HG03439 (cell line): ENCODE measurements at regions not wholly inside any gene's neighbourhood (a gene's known extent, or its start where the extent isn't known, plus 50 kb on each side); places are given as distances from the start of the nearest gene placed in this dataset.
"Not testable (repeated sequence)": the region's sequence is repeated elsewhere in the genome, so short reads cannot be mapped to it uniquely, and the experiment has no call there.

Source experiments
- ATAC-seq: cut with Tn5 transposase; IDR thresholded peaks from one replicate; pipeline ENCODE4 v1.9.1; 2021; ENCODE audit warnings: mild to moderate bottlenecking, moderate library complexity; ENCODE audit not compliant: unreplicated experiment

GRCh38 chr21:23853796-23854379 lies 1753.4 kb downstream of the MRPL39 start:
- ATAC-seq = no peak

- no peak for ATAC-seq
Observed at GRCh38 chr21:23837564-23837963, 1769.7 kb downstream of the MRPL39 start.

- ATAC-seq = no peak
Observed at GRCh38 chr21:23822760-23823159, 1784.5 kb downstream of the MRPL39 start.

GRCh38 chr21:23817337-23817736 lies 1789.9 kb downstream of the MRPL39 start:
- no peak for ATAC-seq

GRCh38 chr21:23812485-23812884 lies 1794.8 kb downstream of the MRPL39 start:
- ATAC-seq = no peak

GRCh38 chr21:23811805-23812204 lies 1795.5 kb downstream of the MRPL39 start:
- ATAC-seq = no peak

- no peak for ATAC-seq
Observed at GRCh38 chr21:23809573-23809972, 1797.7 kb downstream of the MRPL39 start.

GRCh38 chr21:23806966-23807548 lies 1800.2 kb downstream of the MRPL39 start:
- not testable (repeated sequence) for ATAC-seq

GRCh38 chr21:23804866-23805265 lies 1802.4 kb downstream of the MRPL39 start:
- ATAC-seq = no peak

- no peak for ATAC-seq
Observed at GRCh38 chr21:23801292-23801691, 1806.0 kb downstream of the MRPL39 start.

- no peak for ATAC-seq
Observed at GRCh38 chr21:23799376-23799775, 1807.9 kb downstream of the MRPL39 start.

- no peak for ATAC-seq
Observed at GRCh38 chr21:23792300-23792699, 1815.0 kb downstream of the MRPL39 start.

- no peak for ATAC-seq
Observed at GRCh38 chr21:23789864-23790263, 1817.4 kb downstream of the MRPL39 start.

GRCh38 chr21:23780326-23780725 lies 1827.0 kb downstream of the MRPL39 start:
- ATAC-seq = no peak

- no peak for ATAC-seq
Observed at GRCh38 chr21:23743821-23744220, 1863.5 kb downstream of the MRPL39 start.

- no peak for ATAC-seq
Observed at GRCh38 chr21:23740463-23740862, 1866.8 kb downstream of the MRPL39 start.

- ATAC-seq = no peak
Observed at GRCh38 chr21:23732776-23733175, 1874.5 kb downstream of the MRPL39 start.

GRCh38 chr21:23729331-23729730 lies 1878.0 kb downstream of the MRPL39 start:
- no peak for ATAC-seq

GRCh38 chr21:23725576-23725975 lies 1881.7 kb downstream of the MRPL39 start:
- ATAC-seq = no peak

GRCh38 chr21:23718446-23719285 lies 1888.6 kb downstream of the MRPL39 start:
- no peak for ATAC-seq

GRCh38 chr21:23712166-23712565 lies 1895.1 kb downstream of the MRPL39 start:
- ATAC-seq = no peak

GRCh38 chr21:23706431-23706830 lies 1900.8 kb downstream of the MRPL39 start:
- ATAC-seq = no peak
